K562 (cell line): ENCODE measurements at regions not wholly inside any gene's neighbourhood (a gene's known extent, or its start where the extent isn't known, plus 50 kb on each side); places are given as distances from the start of the nearest gene placed in this dataset.

Experiments used
- ATAC-seq: fragments of 200-7000 bp; cut with Tn5 transposase; 3 replicates; pipeline ENCODE4 v1.9.1; 2020; ENCODE audit warnings: moderate library complexity
- BruUV-seq: library from RNA; stranded (reverse); fragments of 400-500 nt; replicated peaks from 2 replicates; lab custom pipeline; 2021; lab: Mats Ljungman, UMichigan
- CTCF ChIA-PET: fragments of 300-600 bp; formaldehyde crosslinking; extraction: SDS; loops from one replicate; lab custom pipeline; 2021; ENCODE audit warnings: low intra/inter-chr PET ratio; lab: Yijun Ruan, JAX
- POLR2A ChIA-PET: fragments of 300-600, 350-650 bp; sonication (Branson Sonifier 250); formaldehyde crosslinking; extraction: SDS; loops from one replicate; lab custom pipeline; 2021; ENCODE audit warnings: antibody characterized with exemption, inconsistent platforms; lab: Yijun Ruan, JAX
- DNase-seq, 4 experiments: peaks; one replicate each; pipeline versions ENCODE4 v3.0.0 to v3.0.0-alpha.2; 2011 to 2018; ENCODE audit warnings: low spot score in 3 of 4, mixed read lengths in 3 of 4; ENCODE audit errors: extremely low read depth in 1 of 4
- FAIRE-seq: peaks from 2 replicates; lab custom pipeline; 2011; peaks lifted over from hg19 to GRCh38; lab: Jason Lieb, UNC
- H2AFZ ChIP-seq: 2 replicates; pipeline ENCODE4 v1.6.0; 2011; ENCODE audit warnings: low read depth, low read length, control low read depth, inconsistent platforms
- H3K27ac ChIP-seq: fragments of 200-600 bp; 3 replicates; pipeline ENCODE4 v1.8.0; 2011; ENCODE audit warnings: low read depth, mild to moderate bottlenecking, control low read depth, inconsistent platforms, low read length, moderate library complexity, mixed read lengths; ENCODE audit errors: extremely low read depth
- H3K27me3 ChIP-seq, 2 experiments: fragments of 300-600 bp in 1 of 2; 2 replicates in 1 of 2; 3 replicates in 1 of 2; pipeline versions ENCODE4 v1.6.0 to v1.8.0; 2011; ENCODE audit warnings: inconsistent platforms in 2 of 2, low read length in 2 of 2, mild to moderate bottlenecking in 1 of 2, mixed read lengths in 1 of 2, moderate library complexity in 1 of 2; ENCODE audit not compliant: control insufficient read depth in 2 of 2, insufficient read depth in 2 of 2
- H3K36me3 ChIP-seq: fragments of 300-600 bp; 3 replicates; pipeline ENCODE4 v1.8.0; 2011; ENCODE audit warnings: mild to moderate bottlenecking, low read length, inconsistent platforms; ENCODE audit not compliant: control insufficient read depth, insufficient read depth
- H3K4me1 ChIP-seq, 2 experiments: fragments of 200-600 bp in 1 of 2; replicated peaks in 1 of 2; 2 replicates in 1 of 2; 3 replicates in 1 of 2; pipeline versions ENCODE4 v1.5.1 to v1.8.0; 2011; ENCODE audit warnings: inconsistent platforms in 2 of 2, low read length in 2 of 2, mild to moderate bottlenecking in 1 of 2, mixed read lengths in 1 of 2, moderate library complexity in 1 of 2; ENCODE audit not compliant: control insufficient read depth in 2 of 2, insufficient read depth in 2 of 2
- H3K4me2 ChIP-seq: 2 replicates; pipeline ENCODE4 v1.6.1; 2011; ENCODE audit warnings: low read length, control low read depth, inconsistent platforms, mixed read lengths; ENCODE audit not compliant: insufficient read depth
- H3K4me3 ChIP-seq: fragments of 200-600 bp; sonication (generic), shearing (Covaris generic); 2 replicates; pipeline ENCODE4 v1.5.1; 2016; ENCODE audit warnings: control low read depth, inconsistent platforms
- H3K79me2 ChIP-seq: fragments of 200-600 bp; 3 replicates; pipeline ENCODE4 v1.8.0; 2011; ENCODE audit warnings: low read length, inconsistent platforms; ENCODE audit not compliant: control insufficient read depth, insufficient read depth
- H3K9ac ChIP-seq, 2 experiments: 2 replicates each; pipeline versions ENCODE4 v1.6.0 to v1.6.1; 2011; ENCODE audit warnings: low read depth in 2 of 2, low read length in 2 of 2, control low read depth in 1 of 2, inconsistent platforms in 1 of 2, mild to moderate bottlenecking in 1 of 2, mixed read lengths in 1 of 2; ENCODE audit not compliant: insufficient read depth in 1 of 2
- H3K9me1 ChIP-seq: one replicate; pipeline ENCODE4 v1.6.0; 2011; ENCODE audit warnings: inconsistent platforms, mild to moderate bottlenecking, low read length, moderate library complexity; ENCODE audit not compliant: control insufficient read depth, insufficient read depth
- H3K9me3 ChIP-seq: replicated peaks from 2 replicates; pipeline ENCODE4 v1.5.1; 2011; ENCODE audit warnings: low read depth, low read length, inconsistent platforms; ENCODE audit not compliant: control insufficient read depth, insufficient read depth
- H4K20me1 ChIP-seq: replicated peaks from 2 replicates; pipeline ENCODE4 v1.6.1; 2011; ENCODE audit warnings: low read length, inconsistent platforms, mixed read lengths; ENCODE audit not compliant: control insufficient read depth, insufficient read depth
- ARID2 ChIP-seq: fragments of 450-650 bp; IDR thresholded peaks from 2 replicates; pipeline ENCODE4 v1.6.1; 2017; ENCODE audit warnings: antibody characterized with exemption, mild to moderate bottlenecking
- CHD1 ChIP-seq: fragments of 200-600 bp; sonication (generic); IDR thresholded peaks from one replicate; pipeline ENCODE4 v1.6.1; 2012; ENCODE audit warnings: mild to moderate bottlenecking, moderate library complexity, low read length, inconsistent platforms
- ETV6 ChIP-seq, 3 experiments: fragments of 150-350 bp in 1 of 3; sonication (generic) in 1 of 3; formaldehyde crosslinking in 1 of 3; IDR thresholded peaks; 2 replicates each; pipeline versions ENCODE4 v1.6.1 to v1.8.0; 2014 to 2022; ENCODE audit warnings: borderline replicate concordance in 2 of 3, low read depth in 2 of 3, antibody characterized with exemption in 1 of 3, low read length in 1 of 3, mild to moderate bottlenecking in 1 of 3, missing genetic modification reagents in 1 of 3
- GABPB1 ChIP-seq: sonication (generic); formaldehyde crosslinking; IDR thresholded peaks from 2 replicates; pipeline ENCODE4 v1.8.0; 2022; ENCODE audit warnings: mild to moderate bottlenecking, missing genetic modification reagents
- HDGF ChIP-seq: fragments of 450-650 bp; IDR thresholded peaks from 2 replicates; pipeline ENCODE4 v1.6.1; 2016
- HNRNPL ChIP-seq: fragments of 200-400 bp; formaldehyde crosslinking; IDR thresholded peaks from 2 replicates; pipeline ENCODE4 v1.6.1; 2017; ENCODE audit warnings: low read depth, mild to moderate bottlenecking, low read length
- NR1H2 ChIP-seq: sonication (generic); formaldehyde crosslinking; IDR thresholded peaks from 2 replicates; pipeline ENCODE4 v1.4.0; 2020; ENCODE audit warnings: mild to moderate bottlenecking, missing genetic modification reagents
- PATZ1 ChIP-seq: fragments of 250-450 bp; sonication (Bioruptor Pico); IDR thresholded peaks from 2 replicates; pipeline ENCODE4 v1.5.0; 2020; ENCODE audit warnings: mild to moderate bottlenecking, borderline replicate concordance
- PRDM10 ChIP-seq: fragments of 450-650 bp; IDR thresholded peaks from 2 replicates; pipeline ENCODE4 v1.6.1; 2018; ENCODE audit not compliant: partially characterized antibody
- SMARCC2 ChIP-seq: fragments of 450-650 bp; IDR thresholded peaks from 2 replicates; pipeline ENCODE4 v1.6.1; 2017; ENCODE audit warnings: antibody characterized with exemption, moderate library complexity, mild to moderate bottlenecking, low read depth
- SRF ChIP-seq, 2 experiments: fragments of 250-450, 450-650 bp in 1 of 2; sonication (Bioruptor Pico) in 1 of 2; sonication (generic) in 1 of 2; formaldehyde crosslinking; IDR thresholded peaks; 2 replicates each; pipeline versions ENCODE4 v1.5.0 to v1.5.1; 2020 to 2022; ENCODE audit warnings: mild to moderate bottlenecking in 1 of 2, missing genetic modification reagents in 1 of 2
- U2AF1 ChIP-seq: fragments of 200-400 bp; formaldehyde crosslinking; optimal IDR thresholded peaks from 2 replicates; pipeline ENCODE3; 2017; ENCODE audit warnings: mild to moderate bottlenecking, low read depth, low read length, moderate library complexity
- YBX1 ChIP-seq: fragments of 450-650 bp; IDR thresholded peaks from 2 replicates; pipeline ENCODE4 v1.7.1; 2016; ENCODE audit warnings: mild to moderate bottlenecking
- WGBS: fragments of 100-300 bp; shearing (Covaris generic); methylation state at CpG from one replicate; pipeline ENCODE4 v1.1.6; 2016; ENCODE audit warnings: low coverage, mixed read lengths; ENCODE audit not compliant: insufficient coverage; ENCODE audit errors: missing lambda C conversion rate; 5-methylcytosine and 5-hydroxymethylcytosine counted together
- in situ Hi-C: fragments of 300-500 bp; cut with MboI; formaldehyde crosslinking; loops from 4 replicates; pipeline ENCODE4 v1.15.0; 2018; ENCODE audit warnings: inconsistent platforms, mixed read lengths
- intact Hi-C: fragments of 100-400 bp; cut with micrococcal nuclease; formaldehyde crosslinking; loops from 2 replicates; pipeline ENCODE4 v1.14.2; 2022
- TF ChIP-seq, protein P1 (sequence below), 2 experiments: fragments of 450-650 bp in 1 of 2; sonication (generic) in 1 of 2; formaldehyde crosslinking in 1 of 2; IDR thresholded peaks in 1 of 2; conservative IDR thresholded peaks in 1 of 2; 2 replicates each; pipeline versions ENCODE4 v1.6.1 to v1.8.1; 2016 to 2023; ENCODE audit warnings: mild to moderate bottlenecking in 2 of 2, moderate library complexity in 2 of 2, inconsistent platforms in 1 of 2, missing genetic modification reagents in 1 of 2

DNA sequence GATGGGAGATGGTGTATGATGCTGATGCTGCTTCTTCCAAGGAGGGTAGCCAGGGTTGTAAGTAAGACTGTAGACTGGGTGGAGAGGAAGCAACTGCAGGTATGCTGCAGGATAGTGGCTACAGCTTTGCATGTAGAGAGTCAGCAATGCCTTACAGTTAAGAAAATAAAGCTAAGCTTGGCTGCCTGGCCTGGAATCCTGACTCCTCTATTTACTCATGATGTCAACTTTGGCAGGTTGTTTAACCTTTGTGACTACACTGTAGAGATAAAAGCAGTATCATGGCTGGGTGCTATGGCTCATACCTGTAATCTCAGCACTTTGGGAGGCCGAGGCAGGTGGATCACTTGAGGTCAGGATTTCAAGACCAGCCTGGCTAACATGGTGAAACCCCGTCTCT lies 301.6 kb upstream of the RBFOX1 start:
- H3K27me3 ChIP-seq = peaks cover 0 to 7% of the 10 kb centered on the region in 2 experiments; a peak in 2 of 5 replicates
- CTCF ChIA-PET = no interaction called here
- TF ChIP-seq SRF (CRISPR knock-in tag; IDR thresholded peaks at IDR 0.05) (no peak), PRDM10 (no peak), ARID2 (no peak), HDGF (no peak), NR1H2 (CRISPR knock-in tag) (no peak), HNRNPL (no peak), SMARCC2 (no peak), YBX1 (no peak), ETV6 (IDR thresholded peaks at IDR 0.05; ENCODE audit: borderline replicate concordance in 1 of 2, low read depth in 2 of 2, low read length in 1 of 2) (no peak), ETV6 (CRISPR knock-in tag; IDR thresholded peaks at IDR 0.05; ENCODE audit: borderline replicate concordance) (no peak), GABPB1 (CRISPR knock-in tag) (no peak), PATZ1 (CRISPR knock-in tag) (no peak), CHD1 (no peak), U2AF1 (no peak)
- TF ChIP-seq, protein P1, sequence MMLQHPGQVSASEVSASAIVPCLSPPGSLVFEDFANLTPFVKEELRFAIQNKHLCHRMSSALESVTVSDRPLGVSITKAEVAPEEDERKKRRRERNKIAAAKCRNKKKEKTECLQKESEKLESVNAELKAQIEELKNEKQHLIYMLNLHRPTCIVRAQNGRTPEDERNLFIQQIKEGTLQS (IDR thresholded peaks at IDR 0.05) = no peak
- TF ChIP-seq, protein P1 (CRISPR knock-in tag; conservative IDR thresholded peaks at IDR 0.05) = no peak

More for the DNA sequence above, 301.6 kb upstream of the RBFOX1 start:
- no peak overlapping the region for H3K4me2 ChIP-seq
- no peak for ATAC-seq
- no peaks in the 10 kb centered on the region; the same call in 1 of the 2 replicates for H4K20me1 ChIP-seq
- no peak for DNase-seq
- no peak overlapping the region for H3K4me3 ChIP-seq
- H3K9me3 ChIP-seq = no peaks in the 10 kb centered on the region
- H3K9ac ChIP-seq = no peak overlapping the region
- no peaks in the 10 kb centered on the region for H3K4me1 ChIP-seq
- no peak for FAIRE-seq
- no peaks in the 10 kb centered on the region for H3K36me3 ChIP-seq
- no peaks in the 10 kb centered on the region for H3K79me2 ChIP-seq
- BruUV-seq = no TSS peak
- in situ Hi-C loops (no loop called here), intact Hi-C loops (no loop called here)
- no peaks in the 10 kb centered on the region for H3K9me1 ChIP-seq
- POLR2A ChIA-PET = no interaction called here
- H2AFZ ChIP-seq = no peak overlapping the region
- H3K27ac ChIP-seq = no peak overlapping the region
- 0% methylated on average over 2 of the region's 2 CpGs for WGBS
